ENCODE measurements at regions not wholly inside any gene's neighbourhood (a gene's known extent, or its start where the extent isn't known, plus 50 kb on each side); places are given as distances from the start of the nearest gene placed in this dataset.

- no peaks in the 10 kb centered on the region for H3K79me2 ChIP-seq (ENCODE audit: control insufficient read depth, insufficient read depth, low read length)
- FAIRE-seq: no peak
- no TSS peak for BruUV-seq (replicated peaks)
- no peaks in the 10 kb centered on the region for H3K36me3 ChIP-seq (ENCODE audit: control insufficient read depth in 2 of 2, extremely low read depth in 1 of 2, insufficient read depth in 2 of 2, low read length in 2 of 2)
- no peak overlapping the region for H2AFZ ChIP-seq (ENCODE audit: low read depth, low read length)
- no peaks in the 10 kb centered on the region for H4K20me1 ChIP-seq (replicated peaks; ENCODE audit: control insufficient read depth, extremely low read depth, insufficient read depth, low read length)
- dilution Hi-C loops (cut with MboI; ENCODE audit: extremely low pct_ligation_motif_present, low sequenced_read_pairs): no loop called here
- TF ChIP-seq MYC (IDR thresholded peaks at IDR 0.05; ENCODE audit: low read depth, low read length): no peak
- TF ChIP-seq FOS (IDR thresholded peaks at IDR 0.05; ENCODE audit: borderline replicate concordance, insufficient read depth, low read length): no peak
- no peak for TF ChIP-seq JUN (IDR thresholded peaks at IDR 0.05; ENCODE audit: borderline replicate concordance, insufficient read depth, insufficient read length, low read depth)
- no peak for TF ChIP-seq EZH2 (IDR thresholded peaks at IDR 0.05; ENCODE audit: borderline replicate concordance, low read depth, low read length, severe bottlenecking)
- TF ChIP-seq, protein P1, sequence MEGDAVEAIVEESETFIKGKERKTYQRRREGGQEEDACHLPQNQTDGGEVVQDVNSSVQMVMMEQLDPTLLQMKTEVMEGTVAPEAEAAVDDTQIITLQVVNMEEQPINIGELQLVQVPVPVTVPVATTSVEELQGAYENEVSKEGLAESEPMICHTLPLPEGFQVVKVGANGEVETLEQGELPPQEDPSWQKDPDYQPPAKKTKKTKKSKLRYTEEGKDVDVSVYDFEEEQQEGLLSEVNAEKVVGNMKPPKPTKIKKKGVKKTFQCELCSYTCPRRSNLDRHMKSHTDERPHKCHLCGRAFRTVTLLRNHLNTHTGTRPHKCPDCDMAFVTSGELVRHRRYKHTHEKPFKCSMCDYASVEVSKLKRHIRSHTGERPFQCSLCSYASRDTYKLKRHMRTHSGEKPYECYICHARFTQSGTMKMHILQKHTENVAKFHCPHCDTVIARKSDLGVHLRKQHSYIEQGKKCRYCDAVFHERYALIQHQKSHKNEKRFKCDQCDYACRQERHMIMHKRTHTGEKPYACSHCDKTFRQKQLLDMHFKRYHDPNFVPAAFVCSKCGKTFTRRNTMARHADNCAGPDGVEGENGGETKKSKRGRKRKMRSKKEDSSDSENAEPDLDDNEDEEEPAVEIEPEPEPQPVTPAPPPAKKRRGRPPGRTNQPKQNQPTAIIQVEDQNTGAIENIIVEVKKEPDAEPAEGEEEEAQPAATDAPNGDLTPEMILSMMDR (IDR thresholded peaks at IDR 0.05; ENCODE audit: extremely low read depth in 1 of 2, insufficient read depth in 1 of 2, low read depth in 1 of 2, low read length in 2 of 2): no peak
- TF ChIP-seq, protein P2, sequence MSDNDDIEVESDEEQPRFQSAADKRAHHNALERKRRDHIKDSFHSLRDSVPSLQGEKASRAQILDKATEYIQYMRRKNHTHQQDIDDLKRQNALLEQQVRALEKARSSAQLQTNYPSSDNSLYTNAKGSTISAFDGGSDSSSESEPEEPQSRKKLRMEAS (IDR thresholded peaks at IDR 0.05; ENCODE audit: insufficient read depth, insufficient read length): no peak
- intact Hi-C loops (cut with micrococcal nuclease): no loop called here
- no peaks in the 10 kb centered on the region for H3K27me3 ChIP-seq (ENCODE audit: control insufficient read depth in 2 of 2, insufficient read depth in 2 of 2, low read length in 2 of 2)
- H3K27ac ChIP-seq (ENCODE audit: insufficient read depth, low read depth, low read length): no peak overlapping the region
- ChIA-PET CTCF (no interaction called here), POLR2A (no interaction called here)
- H3K4me1 ChIP-seq (ENCODE audit: control insufficient read depth, extremely low read depth, insufficient read depth, low read length): no peaks in the 10 kb centered on the region
- no peak overlapping the region for H3K4me2 ChIP-seq (ENCODE audit: insufficient read depth, low read length)
- DNase-seq (ENCODE audit: low read depth, low spot score): no peak
- H3K9me1 ChIP-seq (replicated peaks; ENCODE audit: control insufficient read depth, extremely low read depth, insufficient read depth, low read length): no peaks in the 10 kb centered on the region
- H3K9ac ChIP-seq (replicated peaks; ENCODE audit: extremely low read depth, insufficient read depth, low read length): no peak overlapping the region
- H3K4me3 ChIP-seq (replicated peaks in 1 of 3; ENCODE audit: insufficient read depth in 1 of 3, low read depth in 1 of 3, low read length in 3 of 3): no peak overlapping the region
- H3K9me3 ChIP-seq (replicated peaks; ENCODE audit: control insufficient read depth, insufficient read depth, low read length): peaks cover 3% of the 10 kb centered on the region
These were observed 571.2 kb upstream of the WWC1 start for GRCh38 chr5:167720259-167720658.

Measured in endothelial cell of umbilical vein (primary cell).